Medulla oblongata (tissue), 1 donor: ENCODE measurements at regions not wholly inside any gene's neighbourhood (a gene's known extent, or its start where the extent isn't known, plus 50 kb on each side); places are given as distances from the start of the nearest gene placed in this dataset.
A peak's percentile ranks its signal among the peaks of the same experiment; 100 is the strongest.

Experiments
- DNase-seq: peaks from one replicate; pipeline ENCODE4 v3.0.0-alpha.2; 2015; ENCODE audit errors: extremely low spot score

- DNase-seq: no peak
Measured at GRCh38 chrX:8232406-8232805, 61.3 kb upstream of the VCX2 start.

- DNase-seq: no peak
Measured at GRCh38 chrX:8233091-8233490, 62.0 kb upstream of the VCX2 start.

- no peak for DNase-seq
Measured at GRCh38 chrX:8235026-8235425, 64.0 kb upstream of the VCX2 start.

- DNase-seq: no peak
Measured at GRCh38 chrX:8237718-8238117, 66.7 kb upstream of the VCX2 start.

- no peak for DNase-seq
Measured at GRCh38 chrX:8242431-8243020, 71.5 kb upstream of the VCX2 start.

GRCh38 chrX:8244301-8244700, 73.2 kb upstream of the VCX2 start:
- no peak for DNase-seq

GRCh38 chrX:8245411-8245810, 74.3 kb upstream of the VCX2 start:
- no peak for DNase-seq

GRCh38 chrX:8253096-8253495, 82.0 kb upstream of the VCX2 start:
- DNase-seq: no peak

GRCh38 chrX:8254401-8254800, 83.3 kb upstream of the VCX2 start:
- no peak for DNase-seq

- DNase-seq: no peak
Measured at GRCh38 chrX:8272821-8273220, 101.8 kb upstream of the VCX2 start.

- no peak for DNase-seq
Measured at GRCh38 chrX:8273451-8273895, 102.4 kb upstream of the VCX2 start.

- no peak for DNase-seq
Measured at GRCh38 chrX:8274170-8274569, 103.1 kb upstream of the VCX2 start.

GRCh38 chrX:8278557-8278956, 107.5 kb upstream of the VCX2 start:
- DNase-seq: no peak

- no peak for DNase-seq
Measured at GRCh38 chrX:8279323-8279722, 108.3 kb upstream of the VCX2 start.

- no peak for DNase-seq
Measured at GRCh38 chrX:8284131-8284530, 113.1 kb upstream of the VCX2 start.

- no peak for DNase-seq
Measured at GRCh38 chrX:8288590-8288989, 117.5 kb upstream of the VCX2 start.

- DNase-seq: no peak
Measured at GRCh38 chrX:8289523-8289922, 118.5 kb upstream of the VCX2 start.

GRCh38 chrX:8297766-8298165, 126.7 kb upstream of the VCX2 start:
- no peak for DNase-seq

- no peak for DNase-seq
Measured at GRCh38 chrX:8304668-8305067, 133.6 kb upstream of the VCX2 start.

GRCh38 chrX:8305350-8305749, 134.3 kb upstream of the VCX2 start:
- DNase-seq: peak; percentile 2

GRCh38 chrX:8306291-8306925, 135.3 kb upstream of the VCX2 start:
- peak; percentile 51 for DNase-seq

GRCh38 chrX:8310409-8310808, 139.3 kb upstream of the VCX2 start:
- no peak for DNase-seq

GRCh38 chrX:8313844-8314243, 142.8 kb upstream of the VCX2 start:
- no peak for DNase-seq

GRCh38 chrX:8314881-8315280, 143.8 kb upstream of the VCX2 start:
- no peak for DNase-seq
